ES-I3 (cell line): ENCODE measurements at regions not wholly inside any gene's neighbourhood (a gene's known extent, or its start where the extent isn't known, plus 50 kb on each side); places are given as distances from the start of the nearest gene placed in this dataset.

Source experiments
- H3K36me3 ChIP-seq: 2 replicates; pipeline ENCODE4 v1.6.1; 2013; ENCODE audit warnings: mild to moderate bottlenecking, low read length, control low read depth, moderate library complexity; ENCODE audit not compliant: insufficient read depth
- H3K4me1 ChIP-seq: 2 replicates; pipeline ENCODE4 v1.6.1; 2013; ENCODE audit warnings: mild to moderate bottlenecking, control low read depth, low read length; ENCODE audit not compliant: insufficient read depth
- H3K9ac ChIP-seq: 2 replicates; pipeline ENCODE4 v1.6.1; 2013; ENCODE audit warnings: low read depth, mild to moderate bottlenecking, low read length, moderate library complexity
- H3K9me3 ChIP-seq: 2 replicates; pipeline ENCODE4 v1.6.1; 2013; ENCODE audit warnings: mild to moderate bottlenecking, low read length, moderate library complexity; ENCODE audit not compliant: control insufficient read depth, insufficient read depth

GRCh38 chr2:15835991-15836688 is 104.2 kb upstream of the MYCN start:
- H3K9me3 ChIP-seq = no peaks in the 10 kb centered on the region
- H3K36me3 ChIP-seq = no peaks in the 10 kb centered on the region
- H3K9ac ChIP-seq = no peak overlapping the region
- no peaks in the 10 kb centered on the region for H3K4me1 ChIP-seq

DNA sequence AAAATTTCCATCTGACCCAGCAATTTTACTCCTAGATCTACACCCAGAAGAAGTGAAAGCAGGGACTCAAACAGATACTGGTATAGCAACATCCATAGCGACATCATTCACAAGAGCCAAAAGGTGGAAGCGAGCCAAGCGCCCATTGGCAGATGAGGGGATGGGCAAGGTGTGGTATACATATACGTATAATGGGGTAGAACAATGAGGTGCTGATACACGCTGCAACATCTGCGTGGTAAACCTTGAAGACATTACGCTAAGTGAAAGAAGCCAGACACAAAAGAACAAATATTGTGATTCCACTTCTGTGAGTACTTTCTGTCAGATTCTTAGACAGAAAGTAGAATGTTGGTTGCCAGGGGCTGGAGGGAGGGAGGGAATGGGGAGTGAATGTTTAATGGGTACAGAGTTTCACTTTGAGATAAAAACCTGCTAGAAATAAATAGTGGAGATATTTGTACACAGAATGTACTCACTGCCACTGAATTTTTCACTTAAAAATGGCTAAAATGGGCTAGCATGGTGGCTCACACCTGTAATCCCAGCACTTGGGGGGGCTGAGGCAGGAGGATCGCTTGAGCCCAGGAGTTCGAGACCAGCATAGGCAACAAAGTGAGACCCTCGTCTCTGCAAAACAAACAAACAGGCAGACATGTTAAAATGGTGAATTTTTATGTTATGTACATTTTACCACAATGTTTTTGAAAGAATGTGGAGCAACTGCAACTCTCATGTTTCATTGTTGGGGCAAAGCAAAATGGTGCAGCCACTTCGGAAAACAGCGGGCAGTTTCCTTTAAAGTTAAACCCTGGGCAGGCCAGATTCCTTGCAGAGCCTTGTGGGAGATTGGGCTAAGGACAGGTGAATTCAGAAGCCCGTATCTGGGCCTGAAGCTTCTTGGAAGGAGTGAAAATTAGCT is 103.4 kb upstream of the MYCN start:
- H3K9me3 ChIP-seq = no peaks in the 10 kb centered on the region

DNA sequence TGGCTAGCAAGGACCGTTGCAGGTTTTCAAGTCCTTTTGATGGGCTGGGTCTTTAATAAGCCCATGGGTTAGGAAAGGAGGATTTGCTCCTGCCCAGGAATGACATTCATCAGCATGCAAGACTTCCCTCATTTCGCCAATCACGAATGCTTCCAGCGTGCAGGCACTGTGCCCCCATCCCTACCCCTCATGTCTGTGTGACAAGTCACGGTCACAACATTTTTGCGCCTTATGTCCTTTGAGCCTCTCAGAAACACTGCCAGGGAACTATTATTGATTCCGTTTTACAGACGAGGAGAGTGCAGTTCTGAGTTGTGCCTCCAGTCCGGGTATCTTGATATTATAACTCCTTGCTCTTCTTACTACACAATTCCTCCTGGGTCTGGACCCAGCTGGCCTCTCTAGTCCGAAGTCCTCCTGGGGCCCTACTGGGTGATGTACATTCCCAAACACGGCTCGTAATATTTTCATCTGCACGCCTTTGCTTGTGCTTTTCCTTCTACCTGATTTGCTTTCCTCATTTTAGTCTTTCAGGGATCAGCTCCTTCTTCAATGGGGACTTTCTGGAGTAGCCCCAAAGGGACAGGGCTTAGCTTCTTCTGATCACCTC is 101.8 kb upstream of the MYCN start:
- no peaks in the 10 kb centered on the region for H3K36me3 ChIP-seq
- no peaks in the 10 kb centered on the region for H3K9me3 ChIP-seq
- no peak overlapping the region for H3K9ac ChIP-seq
- no peaks in the 10 kb centered on the region for H3K4me1 ChIP-seq

More for the DNA sequence above, 103.4 kb upstream of the MYCN start:
- Histone ChIP-seq H3K36me3 (no peaks in the 10 kb centered on the region), H3K4me1 (no peaks in the 10 kb centered on the region), H3K9ac (no peak overlapping the region)

DNA sequence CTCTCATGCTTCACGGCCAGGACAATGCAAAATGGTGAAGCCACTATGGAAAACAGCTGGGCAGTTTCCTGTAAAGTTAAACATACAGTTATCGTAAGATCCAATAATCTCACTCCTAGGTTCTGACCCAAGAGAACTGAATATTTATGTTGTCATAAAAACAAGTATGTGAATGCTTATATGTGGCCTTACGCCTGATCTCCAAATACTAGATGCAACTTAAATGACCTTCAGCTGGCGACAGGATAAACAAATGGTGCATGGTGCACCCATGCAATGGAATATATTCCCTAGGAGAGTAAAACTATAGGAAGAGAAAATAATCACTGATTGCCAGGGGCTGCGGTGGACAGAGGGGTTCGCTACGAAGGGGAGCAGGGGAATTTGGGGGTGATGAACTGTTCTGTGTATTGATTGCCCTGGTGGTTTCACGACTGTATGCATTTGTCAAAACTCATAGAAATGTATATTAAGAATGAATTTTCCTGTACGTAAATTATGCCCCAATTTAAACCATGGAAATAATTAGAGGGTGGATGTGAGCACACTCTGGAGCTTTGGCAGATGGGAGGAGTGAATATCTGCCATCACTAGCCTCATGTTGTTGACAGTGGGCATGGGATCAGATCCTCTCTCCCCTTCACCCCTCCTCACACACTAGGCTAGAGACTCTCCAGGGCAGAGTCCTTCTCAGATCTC is 100.8 kb upstream of the MYCN start:
- no peaks in the 10 kb centered on the region for H3K9me3 ChIP-seq
- H3K4me1 ChIP-seq = no peaks in the 10 kb centered on the region
- no peaks in the 10 kb centered on the region for H3K36me3 ChIP-seq
- no peak overlapping the region for H3K9ac ChIP-seq

DNA sequence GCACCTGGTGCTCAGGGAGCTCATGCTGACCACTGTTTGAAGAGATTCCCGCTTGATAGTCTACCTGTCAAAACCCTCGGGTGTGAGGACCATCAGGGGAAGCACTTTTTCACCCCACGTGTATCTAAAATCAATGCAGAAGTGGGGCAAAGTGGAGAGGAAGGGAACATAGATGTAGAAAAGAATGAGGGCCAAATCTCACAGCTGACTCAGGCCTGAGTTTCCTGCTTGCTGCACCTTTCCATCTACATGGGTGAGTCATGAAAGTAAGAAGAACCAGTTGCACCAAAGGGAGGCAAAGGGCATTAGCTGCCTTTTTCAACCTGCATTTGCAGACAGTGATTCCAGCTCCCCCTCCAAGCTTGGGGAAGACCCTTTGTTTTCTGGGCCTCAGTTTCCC is 100.2 kb upstream of the MYCN start:
- Histone ChIP-seq H3K9ac (no peak overlapping the region), H3K36me3 (no peaks in the 10 kb centered on the region), H3K9me3 (no peaks in the 10 kb centered on the region), H3K4me1 (no peaks in the 10 kb centered on the region)

DNA sequence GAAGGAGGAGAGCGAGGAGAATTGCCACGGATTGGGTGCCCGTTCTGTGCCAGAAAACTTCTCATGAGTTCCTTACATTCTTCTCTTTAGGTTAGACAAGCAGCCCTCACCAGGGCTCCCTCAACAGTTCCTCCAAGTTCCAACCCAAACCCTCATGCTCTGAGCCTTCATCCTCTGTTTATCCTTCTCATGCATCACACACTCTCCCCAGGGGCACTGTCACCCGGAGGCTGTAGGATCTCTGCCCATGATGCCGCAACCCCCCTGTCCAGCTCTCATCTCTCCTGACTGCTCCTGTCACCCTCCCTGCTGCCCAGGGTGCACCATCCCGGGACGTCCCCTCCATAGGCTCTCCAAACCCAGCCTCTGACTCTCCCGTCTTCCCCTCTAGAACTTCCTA is 99.4 kb upstream of the MYCN start:
- H3K4me1 ChIP-seq = no peaks in the 10 kb centered on the region
- no peak overlapping the region for H3K9ac ChIP-seq
- H3K36me3 ChIP-seq = no peaks in the 10 kb centered on the region
- H3K9me3 ChIP-seq = no peaks in the 10 kb centered on the region

DNA sequence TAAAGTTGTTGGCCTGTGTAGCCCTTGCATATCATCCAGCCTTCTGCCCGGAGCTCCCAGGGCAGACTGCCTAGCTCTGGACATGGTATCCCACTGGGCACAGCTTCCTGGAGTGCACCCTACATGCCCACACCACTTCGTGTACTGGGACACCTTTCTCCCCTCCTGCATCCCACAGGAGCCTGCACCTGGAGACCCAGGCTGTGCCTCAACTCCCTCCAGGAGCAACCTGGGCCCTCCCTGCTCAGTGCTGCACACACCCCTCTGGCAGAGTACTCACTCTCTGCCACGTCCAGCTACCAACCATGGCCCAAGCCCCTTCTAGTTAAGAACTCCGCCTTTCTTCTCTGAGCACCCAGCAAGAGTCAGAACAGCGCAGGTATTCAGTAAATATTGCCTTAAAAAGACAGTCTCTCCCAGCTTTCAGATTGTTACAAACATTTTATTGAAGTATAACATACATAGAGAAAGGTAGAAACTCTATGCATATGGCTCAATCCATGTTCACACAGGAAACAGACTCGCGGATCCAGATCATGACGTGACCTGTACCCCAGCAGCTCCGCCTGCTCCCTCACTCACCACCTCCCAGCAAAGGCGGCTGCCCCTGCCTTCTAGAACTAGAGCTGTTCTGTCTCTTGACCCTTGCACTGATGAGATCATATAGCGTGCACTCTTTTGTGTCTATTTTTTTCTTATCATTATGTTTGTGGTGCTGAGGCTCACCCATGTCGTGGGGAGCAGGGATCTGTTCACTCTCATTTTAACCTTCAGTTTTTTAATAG is 98.4 kb upstream of the MYCN start:
- H3K9ac ChIP-seq = no peak overlapping the region
- no peaks in the 10 kb centered on the region for H3K9me3 ChIP-seq
- no peaks in the 10 kb centered on the region for H3K36me3 ChIP-seq
- no peaks in the 10 kb centered on the region for H3K4me1 ChIP-seq

GRCh38 chr2:15842758-15843666 is 97.3 kb upstream of the MYCN start:
- Histone ChIP-seq H3K9me3 (no peaks in the 10 kb centered on the region), H3K36me3 (no peaks in the 10 kb centered on the region), H3K9ac (no peak overlapping the region), H3K4me1 (no peaks in the 10 kb centered on the region)

GRCh38 chr2:15844211-15844801 is 96.0 kb upstream of the MYCN start:
- Histone ChIP-seq H3K36me3 (no peaks in the 10 kb centered on the region), H3K9ac (no peak overlapping the region), H3K4me1 (no peaks in the 10 kb centered on the region), H3K9me3 (no peaks in the 10 kb centered on the region)

- H3K9me3 ChIP-seq = no peaks in the 10 kb centered on the region
- H3K9ac ChIP-seq = no peak overlapping the region
- no peaks in the 10 kb centered on the region for H3K4me1 ChIP-seq
- no peaks in the 10 kb centered on the region for H3K36me3 ChIP-seq
Observed at GRCh38 chr2:15845294-15845693, 95.1 kb upstream of the MYCN start.

GRCh38 chr2:15845737-15846405 is 94.5 kb upstream of the MYCN start:
- Histone ChIP-seq H3K9ac (no peak overlapping the region), H3K9me3 (no peaks in the 10 kb centered on the region), H3K36me3 (no peaks in the 10 kb centered on the region), H3K4me1 (no peaks in the 10 kb centered on the region)

DNA sequence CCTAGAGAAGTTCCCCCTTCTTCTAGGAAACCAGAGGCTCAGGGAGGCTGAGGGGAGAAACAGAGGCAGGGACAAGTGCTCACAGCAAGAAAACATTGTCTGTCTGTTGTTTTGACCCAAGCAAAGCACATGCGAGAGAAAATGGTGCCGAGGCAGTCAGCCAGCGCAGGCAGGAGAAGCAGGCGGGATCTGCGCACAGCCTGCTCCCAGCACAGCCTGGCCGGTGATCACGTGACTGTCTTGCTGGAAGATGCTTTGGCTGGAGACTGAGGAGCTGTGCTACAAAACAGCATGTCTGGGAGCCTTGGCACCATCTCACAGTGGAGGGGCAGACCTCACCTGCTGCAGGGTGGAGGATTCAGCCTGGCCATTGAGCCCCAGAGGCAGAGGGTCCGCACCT is 93.7 kb upstream of the MYCN start:
- no peak overlapping the region for H3K9ac ChIP-seq
- no peaks in the 10 kb centered on the region for H3K9me3 ChIP-seq
- H3K4me1 ChIP-seq = no peaks in the 10 kb centered on the region
- H3K36me3 ChIP-seq = no peaks in the 10 kb centered on the region
